ENCODE measurements at regions not wholly inside any gene's neighbourhood (a gene's known extent, or its start where the extent isn't known, plus 50 kb on each side); places are given as distances from the start of the nearest gene placed in this dataset.

GRCh38 chr3:5270666-5271371 lies 83.3 kb downstream of the EDEM1 start:
- Mint-ChIP-seq H3K4me3 (no peak overlapping the region), H3K36me3 (no peaks in the 10 kb centered on the region), H3K27me3 (no peaks in the 10 kb centered on the region), H3K9me3 (no peaks in the 10 kb centered on the region), H3K27ac (no peak overlapping the region), H3K4me1 (no peaks in the 10 kb centered on the region)
- POLR2A ChIA-PET, result interaction anchor here (0.6 kb wide), 1 partner anchor 11 kb away, joined by 4 read pairs; no protein-coding TSS in a partner anchor
- DNase-seq (no peak), ATAC-seq (no peak)

DNA sequence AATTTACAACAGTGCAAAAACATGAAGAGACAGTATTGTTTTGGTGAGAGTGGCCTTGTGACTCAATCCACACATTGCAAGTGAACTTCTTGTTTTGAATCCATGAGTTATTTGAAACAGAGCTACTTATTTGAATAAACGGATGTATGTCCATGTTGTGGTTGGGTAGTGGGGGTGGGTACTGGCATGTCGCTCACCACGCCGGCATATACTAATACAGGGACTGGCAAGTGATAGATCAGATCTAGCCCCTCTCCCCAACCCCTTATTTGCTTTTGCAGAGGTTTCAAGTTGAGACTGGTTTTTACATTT lies 83.8 kb downstream of the EDEM1 start:
- Mint-ChIP-seq H3K9me3 (no peaks in the 10 kb centered on the region), H3K4me3 (no peak overlapping the region), H3K36me3 (no peaks in the 10 kb centered on the region), H3K27ac (no peak overlapping the region), H3K4me1 (no peaks in the 10 kb centered on the region), H3K27me3 (no peaks in the 10 kb centered on the region)
- ATAC-seq (no peak), DNase-seq (no peak)
- POLR2A ChIA-PET, result interaction anchor here (0.6 kb wide), 1 partner anchor 12 kb away, joined by 4 read pairs; no protein-coding TSS in a partner anchor

DNA sequence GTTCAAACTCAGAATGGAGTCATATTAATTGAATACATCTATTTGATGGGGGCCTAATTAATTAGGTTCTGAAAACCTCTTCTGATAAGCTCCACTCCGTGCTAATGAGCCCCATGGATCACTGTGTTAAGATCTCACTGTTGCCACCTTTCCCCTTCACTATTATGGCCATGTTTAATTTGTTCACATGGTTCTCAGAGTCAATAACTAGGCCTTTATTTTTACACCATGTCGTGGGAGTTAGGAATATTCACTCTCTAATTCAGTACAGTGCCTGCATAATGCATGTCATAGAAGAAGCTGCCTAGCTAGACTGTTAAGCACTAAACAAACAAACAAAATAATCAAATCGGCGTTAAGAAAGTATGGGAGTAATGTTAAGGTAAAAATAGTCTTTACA lies 84.9 kb downstream of the EDEM1 start:
- DNase-seq, result no peak
- no peak overlapping the region for H3K27ac Mint-ChIP-seq
- POLR2A ChIA-PET, result no interaction called here
- H3K4me3 Mint-ChIP-seq, result no peak overlapping the region
- no peaks in the 10 kb centered on the region for H3K9me3 Mint-ChIP-seq
- H3K4me1 Mint-ChIP-seq, result no peaks in the 10 kb centered on the region
- peaks cover 0 to 1% (median 0%) of the 10 kb centered on the region in 5 donors for H3K27me3 Mint-ChIP-seq
- ATAC-seq, result no peak
- no peaks in the 10 kb centered on the region for H3K36me3 Mint-ChIP-seq

- no peak for DNase-seq
- Mint-ChIP-seq H3K27me3 (peaks cover 0 to 1% (median 0%) of the 10 kb centered on the region in 5 donors), H3K36me3 (peaks cover 0 to 1% (median 0%) of the 10 kb centered on the region in 3 donors), H3K4me3 (no peak overlapping the region), H3K4me1 (no peaks in the 10 kb centered on the region), H3K9me3 (peaks cover 0 to 5% (median 0%) of the 10 kb centered on the region in 9 donors), H3K27ac (no peak overlapping the region)
- no peak for ATAC-seq
- POLR2A ChIA-PET, result no interaction called here
These were observed 86.6 kb downstream of the EDEM1 start for GRCh38 chr3:5274091-5274490.

DNA sequence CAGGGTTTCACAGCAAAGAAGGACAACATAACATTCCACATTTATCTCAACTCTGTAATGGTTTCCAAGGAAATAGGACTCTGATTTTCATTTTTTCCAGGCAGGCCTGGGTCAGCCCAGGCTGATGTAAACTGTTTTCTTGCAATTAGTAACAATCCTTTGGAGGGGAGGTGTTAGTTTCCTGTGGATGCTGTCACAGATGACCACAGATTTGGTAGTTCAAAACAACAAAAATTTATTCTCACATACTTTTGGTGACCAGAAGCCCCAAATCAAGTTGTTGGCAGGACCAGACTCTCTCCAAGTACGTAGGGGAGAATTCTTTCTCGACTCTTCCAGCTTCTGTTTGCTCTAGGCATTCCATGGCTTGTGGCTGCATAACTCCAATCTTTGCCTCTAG lies 88.0 kb downstream of the EDEM1 start:
- Mint-ChIP-seq H3K4me3 (no peak overlapping the region), H3K27me3 (peaks cover 0 to 1% (median 0%) of the 10 kb centered on the region in 5 donors), H3K4me1 (no peaks in the 10 kb centered on the region), H3K27ac (no peak overlapping the region), H3K9me3 (peaks cover 0 to 19% (median 8%) of the 10 kb centered on the region in 9 donors), H3K36me3 (peaks cover 0 to 7% (median 6%) of the 10 kb centered on the region in 3 donors)
- DNase-seq, result no peak
- POLR2A ChIA-PET, result no interaction called here
- ATAC-seq, result no peak

DNA sequence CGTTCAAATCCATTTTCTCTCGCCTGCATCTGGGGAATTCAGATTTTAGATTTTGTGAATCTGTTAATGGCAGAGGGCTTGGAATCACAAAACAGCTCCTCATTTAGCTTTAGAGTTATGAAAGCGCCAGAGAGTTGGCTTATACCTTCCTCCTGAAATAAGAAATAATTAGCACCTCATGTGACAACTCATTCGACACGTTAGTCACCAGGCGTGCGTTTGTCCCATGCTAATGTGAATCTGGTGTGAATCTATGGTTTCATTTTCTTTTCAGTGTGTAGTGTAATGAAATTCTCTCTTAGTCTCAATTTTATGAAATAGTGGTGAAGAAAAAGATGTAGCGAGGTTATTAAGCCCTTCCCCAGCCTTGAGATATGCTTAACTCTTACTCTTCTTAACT lies 89.4 kb downstream of the EDEM1 start:
- Mint-ChIP-seq H3K4me3 (no peak overlapping the region), H3K4me1 (no peaks in the 10 kb centered on the region), H3K36me3 (peaks cover 0 to 15% (median 6%) of the 10 kb centered on the region in 3 donors), H3K27me3 (peaks cover 0 to 1% (median 0%) of the 10 kb centered on the region in 5 donors), H3K27ac (no peak overlapping the region), H3K9me3 (peaks cover 9 to 33% (median 18%) of the 10 kb centered on the region in 9 donors)
- ATAC-seq (no peak), DNase-seq (no peak)
- POLR2A ChIA-PET, result interaction anchor here (0.5 kb wide), 1 partner anchor 15 kb away, joined by 4 read pairs; no protein-coding TSS in a partner anchor

DNA sequence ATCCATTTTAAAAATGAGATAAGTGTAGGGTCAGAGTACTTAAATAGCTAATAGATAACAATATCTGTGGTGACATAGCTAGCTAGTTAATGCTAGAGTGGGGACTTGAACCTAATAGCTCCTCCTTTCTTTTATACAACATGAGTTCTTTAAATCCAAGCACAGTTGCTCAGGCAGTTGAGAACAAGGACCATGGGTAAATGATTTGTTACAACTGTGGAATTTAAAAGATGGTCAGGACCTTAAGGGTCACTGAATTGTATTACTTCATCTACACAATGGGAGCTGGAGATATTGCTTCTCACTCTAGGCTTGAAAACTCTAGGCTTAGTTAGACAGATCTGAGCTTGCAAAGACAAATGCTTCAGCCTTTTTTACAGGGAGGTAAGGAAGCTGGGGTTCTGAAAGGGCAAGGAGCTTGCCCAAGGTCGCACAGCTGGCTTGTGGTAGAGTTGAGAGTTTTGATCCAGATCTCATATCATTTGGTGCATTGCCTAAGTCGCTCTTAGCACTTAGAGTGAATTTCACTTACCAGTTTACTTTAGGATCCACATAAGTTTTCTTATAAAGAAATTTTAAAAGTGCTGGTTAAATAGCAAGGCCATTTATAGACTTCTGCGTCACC lies 90.2 kb downstream of the EDEM1 start:
- DNase-seq, result no peak
- Mint-ChIP-seq H3K27me3 (peaks cover 0 to 1% (median 0%) of the 10 kb centered on the region in 5 donors), H3K4me1 (no peaks in the 10 kb centered on the region), H3K27ac (no peak overlapping the region), H3K9me3 (peaks cover 11 to 40% (median 21%) of the 10 kb centered on the region in 9 donors), H3K4me3 (no peak overlapping the region), H3K36me3 (peaks cover 0 to 19% (median 7%) of the 10 kb centered on the region in 3 donors)
- no peak for ATAC-seq
- POLR2A ChIA-PET, result no interaction called here

DNA sequence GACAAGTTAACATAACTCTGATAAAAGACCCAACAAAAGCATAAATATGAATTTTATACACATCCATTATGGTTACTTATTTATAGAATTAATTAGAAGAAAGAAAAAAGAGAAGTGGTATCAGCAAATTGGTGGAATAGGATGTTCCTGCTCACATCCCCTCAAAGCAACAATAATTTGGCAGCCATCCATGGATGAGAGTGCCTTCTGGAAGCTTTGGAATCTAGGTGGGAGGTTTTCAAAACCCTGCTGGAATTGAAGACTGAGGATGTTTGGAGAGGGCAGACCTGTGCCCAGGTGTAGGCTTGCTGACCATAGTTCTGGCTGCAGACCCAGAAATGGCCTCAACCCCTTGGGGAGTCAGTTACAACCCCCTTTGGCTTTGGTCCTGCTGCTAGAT lies 91.2 kb downstream of the EDEM1 start:
- peaks cover 0 to 1% (median 0%) of the 10 kb centered on the region in 5 donors for H3K27me3 Mint-ChIP-seq
- no peak overlapping the region for H3K27ac Mint-ChIP-seq
- POLR2A ChIA-PET, result no interaction called here

GRCh38 chr3:5282703-5283102 lies 95.2 kb downstream of the EDEM1 start:
- DNase-seq (no peak), ATAC-seq (no peak)
- H3K27me3 Mint-ChIP-seq, result peaks cover 0 to 4% (median 0%) of the 10 kb centered on the region in 5 donors
- no peaks in the 10 kb centered on the region for H3K4me1 Mint-ChIP-seq
- no peak overlapping the region for H3K4me3 Mint-ChIP-seq
- H3K9me3 Mint-ChIP-seq, result peaks cover 11 to 55% (median 29%) of the 10 kb centered on the region in 9 donors
- H3K27ac Mint-ChIP-seq, result no peak overlapping the region
- peaks cover 0 to 22% (median 12%) of the 10 kb centered on the region in 3 donors for H3K36me3 Mint-ChIP-seq
- POLR2A ChIA-PET, result no interaction called here

More for the DNA sequence above, 91.2 kb downstream of the EDEM1 start:
- Mint-ChIP-seq H3K4me1 (no peaks in the 10 kb centered on the region), H3K4me3 (no peak overlapping the region), H3K36me3 (peaks cover 0 to 19% (median 7%) of the 10 kb centered on the region in 3 donors), H3K9me3 (peaks cover 11 to 44% (median 21%) of the 10 kb centered on the region in 9 donors)
- no peak for DNase-seq
- ATAC-seq, result no peak

GRCh38 chr3:5285439-5285838 lies 97.9 kb downstream of the EDEM1 start:
- POLR2A ChIA-PET, result no interaction called here
- DNase-seq, result no peak
- Mint-ChIP-seq H3K4me1 (no peaks in the 10 kb centered on the region), H3K9me3 (peaks cover 7 to 54% (median 37%) of the 10 kb centered on the region in 9 donors), H3K4me3 (no peak overlapping the region), H3K36me3 (peaks cover 0 to 27% (median 16%) of the 10 kb centered on the region in 3 donors), H3K27ac (no peak overlapping the region), H3K27me3 (peaks cover 2 to 14% (median 7%) of the 10 kb centered on the region in 5 donors)
- no peak for ATAC-seq

DNA sequence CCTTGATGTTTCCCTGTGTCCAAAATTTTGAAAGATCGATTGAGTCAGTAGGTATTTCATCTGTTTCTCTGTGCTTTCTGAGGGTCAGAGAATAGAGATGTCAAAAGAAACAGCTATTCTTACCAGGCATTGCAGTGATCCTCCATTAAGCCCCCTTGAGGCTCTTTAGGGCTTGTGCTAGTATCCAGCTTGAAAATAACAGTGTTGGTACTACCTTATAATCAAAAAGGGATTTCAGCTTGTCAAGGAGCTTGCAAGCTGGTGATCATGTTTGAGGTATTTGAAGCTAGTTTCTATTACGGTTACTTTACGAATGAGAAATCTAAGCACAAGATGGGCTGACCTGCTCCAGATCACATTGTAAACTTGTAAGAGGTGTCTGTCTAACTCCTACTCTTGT lies 103.4 kb downstream of the EDEM1 start:
- H3K27me3 Mint-ChIP-seq, result peaks cover 2 to 17% (median 7%) of the 10 kb centered on the region in 5 donors
- ATAC-seq (no peak), DNase-seq (no peak)
- no peak overlapping the region for H3K27ac Mint-ChIP-seq
- POLR2A ChIA-PET, result no interaction called here
- peaks cover 0 to 15% (median 14%) of the 10 kb centered on the region in 3 donors for H3K36me3 Mint-ChIP-seq
- H3K9me3 Mint-ChIP-seq, result peaks cover 3 to 29% (median 18%) of the 10 kb centered on the region in 9 donors
- H3K4me3 Mint-ChIP-seq, result no peak overlapping the region
- H3K4me1 Mint-ChIP-seq, result no peaks in the 10 kb centered on the region

DNA sequence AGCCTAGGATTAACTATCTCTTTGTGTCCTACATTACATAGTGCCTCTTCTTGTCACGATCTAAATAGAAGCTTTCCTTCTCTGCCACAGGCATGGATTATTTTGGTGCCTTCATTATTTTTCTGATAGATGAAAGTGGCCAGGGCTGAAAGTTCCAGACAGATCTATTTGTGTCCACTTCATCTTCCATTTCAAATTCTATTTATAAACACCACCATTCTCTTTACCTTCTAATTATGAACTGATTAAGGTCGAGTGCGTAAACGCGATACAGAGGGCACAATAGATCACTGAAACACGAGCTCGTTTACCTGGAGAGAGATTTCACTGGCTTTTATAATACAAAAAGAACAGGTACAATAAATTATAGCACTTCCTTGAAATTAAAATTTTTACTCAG lies 105.0 kb downstream of the EDEM1 start:
- H3K4me1 Mint-ChIP-seq, result peaks cover 0 to 4% (median 0%) of the 10 kb centered on the region in 4 donors
- no peak for DNase-seq
- H3K9me3 Mint-ChIP-seq, result peaks cover 3 to 26% (median 10%) of the 10 kb centered on the region in 9 donors
- no peak overlapping the region for H3K27ac Mint-ChIP-seq
- peaks cover 2 to 17% (median 5%) of the 10 kb centered on the region in 5 donors for H3K27me3 Mint-ChIP-seq
- POLR2A ChIA-PET, result no interaction called here
- ATAC-seq, result no peak
- H3K36me3 Mint-ChIP-seq, result peaks cover 0 to 14% (median 11%) of the 10 kb centered on the region in 3 donors
- no peak overlapping the region for H3K4me3 Mint-ChIP-seq

- no peak overlapping the region for H3K27ac Mint-ChIP-seq
These were observed 105.7 kb downstream of the EDEM1 start for GRCh38 chr3:5293207-5293606.

More at GRCh38 chr3:5293207-5293606, 105.7 kb downstream of the EDEM1 start:
- Mint-ChIP-seq H3K4me3 (no peak overlapping the region), H3K9me3 (peaks cover 2 to 19% (median 4%) of the 10 kb centered on the region in 9 donors), H3K36me3 (peaks cover 0 to 7% (median 5%) of the 10 kb centered on the region in 3 donors), H3K27me3 (peaks cover 1 to 16% (median 5%) of the 10 kb centered on the region in 5 donors), H3K4me1 (peaks cover 0 to 4% (median 0%) of the 10 kb centered on the region in 4 donors)
- ATAC-seq (no peak), DNase-seq (no peak)
- POLR2A ChIA-PET, result no interaction called here

Measured in naive thymus-derived CD8-positive, alpha-beta T cell (primary cell).